ENCODE measurements at regions not wholly inside any gene's neighbourhood (a gene's known extent, or its start where the extent isn't known, plus 50 kb on each side); places are given as distances from the start of the nearest gene placed in this dataset.

GRCh38 chr12:3352230-3352629 lies 138.8 kb upstream of the PRMT8 start:
- TF ChIP-seq CTCF (IDR thresholded peaks at IDR 0.05) (no peak), EP300 (IDR thresholded peaks at IDR 0.05) (no peak)

Measured in esophagus muscularis mucosa (tissue), 3 donors.